ENCODE measurements at regions not wholly inside any gene's neighbourhood (a gene's known extent, or its start where the extent isn't known, plus 50 kb on each side); places are given as distances from the start of the nearest gene placed in this dataset.

- CTCF ChIA-PET: no interaction called here
- DNase-seq: no peak
Observed at GRCh38 chr3:25226747-25227146, 201.3 kb upstream of the RARB start.

GRCh38 chr3:25229586-25229985 is 198.5 kb upstream of the RARB start:
- Histone ChIP-seq H3K79me2 (ENCODE audit: low read depth) (no peaks in the 10 kb centered on the region), H3K27me3 (ENCODE audit: insufficient read depth, low read depth) (no peaks in the 10 kb centered on the region), H2AFZ (no peak overlapping the region), H3K4me1 (replicated peaks; ENCODE audit: insufficient read depth) (no peaks in the 10 kb centered on the region), H3K9me2 (ENCODE audit: insufficient read depth) (no peaks in the 10 kb centered on the region; the same call in 1 of the 2 replicates), H3K36me3 (ENCODE audit: low read depth) (no peaks in the 10 kb centered on the region), H3K4me2 (no peak overlapping the region), H3F3A (ENCODE audit: insufficient read depth, low read depth) (no peaks in the 10 kb centered on the region), H3K27ac (no peak overlapping the region), H4K20me1 (ENCODE audit: insufficient read depth) (no peaks in the 10 kb centered on the region), H3K4me3 (no peak overlapping the region), H3K9me3 (ENCODE audit: insufficient read depth, low read depth) (no peaks in the 10 kb centered on the region; the same call in 1 of the 2 replicates)
- intact Hi-C loops (cut with micrococcal nuclease; ENCODE audit: unreplicated experiment): no loop called here
- ChIA-PET CTCF (no interaction called here), POLR2A (ENCODE audit: unreplicated experiment) (no interaction called here)
- TF ChIP-seq EZH2 (IDR thresholded peaks at IDR 0.05; ENCODE audit: low read depth) (no peak), CTCF (conservative IDR thresholded peaks at IDR 0.05) (no peak)
- BruUV-seq (replicated peaks): no TSS peak
- DNase-seq: no peak

More at GRCh38 chr3:25226747-25227146, 201.3 kb upstream of the RARB start:
- TF ChIP-seq CTCF (conservative IDR thresholded peaks at IDR 0.05): no peak
- TF ChIP-seq EZH2 (IDR thresholded peaks at IDR 0.05; ENCODE audit: low read depth): no peak
- no peak overlapping the region for H2AFZ ChIP-seq
- no peaks in the 10 kb centered on the region for H3K79me2 ChIP-seq (ENCODE audit: low read depth)
- no peaks in the 10 kb centered on the region for H3K27me3 ChIP-seq (ENCODE audit: insufficient read depth, low read depth)
- intact Hi-C loops (cut with micrococcal nuclease; ENCODE audit: unreplicated experiment): no loop called here
- no peaks in the 10 kb centered on the region for H3K4me1 ChIP-seq (replicated peaks; ENCODE audit: insufficient read depth)
- H3F3A ChIP-seq (ENCODE audit: insufficient read depth, low read depth): no peaks in the 10 kb centered on the region
- no peaks in the 10 kb centered on the region; the same call in 1 of the 2 replicates for H3K9me2 ChIP-seq (ENCODE audit: insufficient read depth)
- H4K20me1 ChIP-seq (ENCODE audit: insufficient read depth): no peaks in the 10 kb centered on the region
- no peak overlapping the region for H3K4me3 ChIP-seq
- H3K36me3 ChIP-seq (ENCODE audit: low read depth): no peaks in the 10 kb centered on the region
- no peak overlapping the region for H3K27ac ChIP-seq
- H3K9me3 ChIP-seq (ENCODE audit: insufficient read depth, low read depth): no peaks in the 10 kb centered on the region
- POLR2A ChIA-PET (ENCODE audit: unreplicated experiment): no interaction called here
- H3K4me2 ChIP-seq: no peak overlapping the region
- no TSS peak for BruUV-seq (replicated peaks)

GRCh38 chr3:25235031-25235430 is 193.0 kb upstream of the RARB start:
- no peaks in the 10 kb centered on the region for H3F3A ChIP-seq (ENCODE audit: insufficient read depth, low read depth)
- no peak overlapping the region for H2AFZ ChIP-seq
- POLR2A ChIA-PET (ENCODE audit: unreplicated experiment): no interaction called here
- H3K9me3 ChIP-seq (ENCODE audit: insufficient read depth, low read depth): no peaks in the 10 kb centered on the region; the same call in 1 of the 2 replicates
- intact Hi-C loops (cut with micrococcal nuclease; ENCODE audit: unreplicated experiment): no loop called here
- BruUV-seq (replicated peaks): no TSS peak
- H3K4me1 ChIP-seq (replicated peaks; ENCODE audit: insufficient read depth): no peaks in the 10 kb centered on the region
- no peak for TF ChIP-seq EZH2 (IDR thresholded peaks at IDR 0.05; ENCODE audit: low read depth)
- no peak for TF ChIP-seq CTCF (conservative IDR thresholded peaks at IDR 0.05)
- no peak overlapping the region for H3K4me3 ChIP-seq
- no peak overlapping the region for H3K4me2 ChIP-seq
- CTCF ChIA-PET: no interaction called here
- H3K36me3 ChIP-seq (ENCODE audit: low read depth): no peaks in the 10 kb centered on the region
- no peaks in the 10 kb centered on the region for H3K27me3 ChIP-seq (ENCODE audit: insufficient read depth, low read depth)
- no peaks in the 10 kb centered on the region for H3K79me2 ChIP-seq (ENCODE audit: low read depth)
- no peak for DNase-seq
- H3K9me2 ChIP-seq (ENCODE audit: insufficient read depth): no peaks in the 10 kb centered on the region
- H4K20me1 ChIP-seq (ENCODE audit: insufficient read depth): no peaks in the 10 kb centered on the region
- H3K27ac ChIP-seq: no peak overlapping the region

Data from PC-9 (cell line).